Neuronal stem cell (in vitro differentiated cells): ENCODE measurements at regions not wholly inside any gene's neighbourhood (a gene's known extent, or its start where the extent isn't known, plus 50 kb on each side); places are given as distances from the start of the nearest gene placed in this dataset.

Experiments
- DNase-seq: peaks from one replicate; pipeline ENCODE4 v3.0.0-alpha.2; 2013; ENCODE audit warnings: low spot score
- H2AFZ ChIP-seq: one replicate; pipeline ENCODE4 v1.6.1; 2013; ENCODE audit warnings: mild to moderate bottlenecking, low read length, inconsistent platforms
- H2AK5ac ChIP-seq: 2 replicates; pipeline ENCODE4 v1.6.1; 2013; ENCODE audit warnings: low read depth, mild to moderate bottlenecking, inconsistent platforms, low read length, moderate library complexity, mixed read lengths
- H2BK120ac ChIP-seq: 2 replicates; pipeline ENCODE4 v1.6.1; 2013; ENCODE audit warnings: low read depth, mild to moderate bottlenecking, inconsistent platforms, low read length, moderate library complexity, mixed read lengths
- H2BK12ac ChIP-seq: one replicate; pipeline ENCODE4 v1.6.1; 2013; ENCODE audit warnings: low read length, inconsistent platforms
- H2BK15ac ChIP-seq: 2 replicates; pipeline ENCODE4 v1.6.1; 2013; ENCODE audit warnings: mild to moderate bottlenecking, low read length, inconsistent platforms, mixed read lengths
- H2BK5ac ChIP-seq: one replicate; pipeline ENCODE4 v1.6.1; 2013; ENCODE audit warnings: inconsistent platforms, mild to moderate bottlenecking, low read length, moderate library complexity
- H3K14ac ChIP-seq: one replicate; pipeline ENCODE4 v1.6.1; 2013; ENCODE audit warnings: low read length, inconsistent platforms
- H3K18ac ChIP-seq: 2 replicates; pipeline ENCODE4 v1.6.1; 2013; ENCODE audit warnings: low read length, inconsistent platforms
- H3K23ac ChIP-seq: 2 replicates; pipeline ENCODE4 v1.6.1; 2013; ENCODE audit warnings: low read depth, mild to moderate bottlenecking, mixed read lengths, low read length, inconsistent platforms; ENCODE audit not compliant: poor library complexity
- H3K27ac ChIP-seq: replicated peaks from 3 replicates; pipeline ENCODE4 v1.5.1; 2013; ENCODE audit warnings: low read length, inconsistent platforms
- H3K27me3 ChIP-seq, 3 experiments: 2 replicates each; pipeline ENCODE4 v1.6.1; 2013; ENCODE audit warnings: low read length in 3 of 3, mild to moderate bottlenecking in 2 of 3, inconsistent platforms in 1 of 3, low read depth in 1 of 3, mixed read lengths in 1 of 3, moderate library complexity in 1 of 3; ENCODE audit not compliant: control insufficient read depth in 3 of 3, insufficient read depth in 3 of 3
- H3K36me3 ChIP-seq, 2 donors: replicated peaks in 1 of 2; 2 replicates each; pipeline ENCODE4 v1.6.1; 2013; ENCODE audit warnings: low read length in 2 of 2; ENCODE audit not compliant: control insufficient read depth in 2 of 2, insufficient read depth in 2 of 2
- H3K4ac ChIP-seq: 2 replicates; pipeline ENCODE4 v1.6.1; 2013; ENCODE audit warnings: inconsistent platforms, mild to moderate bottlenecking, low read length, moderate library complexity
- H3K4me1 ChIP-seq, 2 donors: 1 replicate in 1 of 2; 2 replicates in 1 of 2; pipeline ENCODE4 v1.6.1; 2013; ENCODE audit warnings: low read length in 2 of 2, low read depth in 1 of 2; ENCODE audit not compliant: control insufficient read depth in 2 of 2, insufficient read depth in 1 of 2
- H3K4me2 ChIP-seq: one replicate; pipeline ENCODE4 v1.6.1; 2013; ENCODE audit warnings: mild to moderate bottlenecking, low read length, inconsistent platforms; ENCODE audit not compliant: insufficient read depth, poor library complexity, severe bottlenecking
- H3K4me3 ChIP-seq, 2 donors: 2 replicates each; pipeline ENCODE4 v1.5.1; 2013; ENCODE audit warnings: low read length in 2 of 2, mild to moderate bottlenecking in 2 of 2, inconsistent platforms in 1 of 2, moderate library complexity in 1 of 2
- H3K79me1 ChIP-seq: one replicate; pipeline ENCODE4 v1.6.1; 2013; ENCODE audit warnings: low read depth, mild to moderate bottlenecking, inconsistent platforms, low read length, moderate library complexity
- H3K9ac ChIP-seq: one replicate; pipeline ENCODE4 v1.6.1; 2013; ENCODE audit warnings: mild to moderate bottlenecking, low read depth, low read length, inconsistent platforms; ENCODE audit not compliant: poor library complexity
- H3K9me3 ChIP-seq, 2 donors: replicated peaks in 1 of 2; 2 replicates each; pipeline versions ENCODE3 to v1.6.1; 2013; ENCODE audit warnings: low read length in 2 of 2, mild to moderate bottlenecking in 2 of 2, inconsistent platforms in 1 of 2, low read depth in 1 of 2, mixed read lengths in 1 of 2, moderate library complexity in 1 of 2; ENCODE audit not compliant: control insufficient read depth in 2 of 2, insufficient read depth in 1 of 2
- H4K8ac ChIP-seq: one replicate; pipeline ENCODE4 v1.6.1; 2013; ENCODE audit warnings: low read depth, mild to moderate bottlenecking, inconsistent platforms, low read length, moderate library complexity
- H4K91ac ChIP-seq: one replicate; pipeline ENCODE4 v1.6.1; 2013; ENCODE audit warnings: low read length, low read depth, mild to moderate bottlenecking, inconsistent platforms; ENCODE audit not compliant: poor library complexity
- WGBS, 2 donors: extraction: QIAGEN DNeasy Blood & Tissue Kit; methylation state at CpG; one replicate each; pipeline ENCODE4 v1.1.7; 2013; ENCODE audit warnings: missing lambda C conversion rate in 2 of 2, mixed read lengths in 1 of 2; ENCODE audit not compliant: insufficient read length in 2 of 2, insufficient replicate concordance in 1 of 2; ENCODE audit errors: extremely low coverage in 2 of 2; 5-methylcytosine and 5-hydroxymethylcytosine counted together

GRCh38 chr4:148823419-148823769 is 381.2 kb upstream of the NR3C2 start:
- H2AFZ ChIP-seq: no peak overlapping the region
- no peak overlapping the region for H3K9ac ChIP-seq
- H2BK12ac ChIP-seq: no peak overlapping the region
- no peak overlapping the region for H2BK5ac ChIP-seq
- no peak overlapping the region for H2AK5ac ChIP-seq
- H3K4me2 ChIP-seq: no peak overlapping the region
- H3K23ac ChIP-seq: no peak overlapping the region
- H3K4ac ChIP-seq: no peak overlapping the region
- H3K18ac ChIP-seq: no peak overlapping the region
- no peak overlapping the region for H3K14ac ChIP-seq
- H4K91ac ChIP-seq: no peak overlapping the region
- H3K4me3 ChIP-seq: no peak overlapping the region
- DNase-seq: no peak
- no peaks in the 10 kb centered on the region for H3K4me1 ChIP-seq
- H2BK15ac ChIP-seq: no peak overlapping the region
- no peaks in the 10 kb centered on the region for H3K36me3 ChIP-seq
- no CpG with 5 or more reads among the region's 2 CpGs for WGBS, 2 donors
- no peaks in the 10 kb centered on the region for H3K79me1 ChIP-seq
- no peak overlapping the region for H2BK120ac ChIP-seq
- no peak overlapping the region for H3K27ac ChIP-seq
- no peaks in the 10 kb centered on the region for H3K9me3 ChIP-seq
- H4K8ac ChIP-seq: no peak overlapping the region
- no peaks in the 10 kb centered on the region for H3K27me3 ChIP-seq

GRCh38 chr4:148822572-148823418 is 380.6 kb upstream of the NR3C2 start:
- no CpG with 5 or more reads among the region's 5 CpGs for WGBS, 2 donors
- Histone ChIP-seq H3K23ac (no peak overlapping the region), H2BK12ac (no peak overlapping the region), H3K9me3 (no peaks in the 10 kb centered on the region), H2BK15ac (no peak overlapping the region), H2BK120ac (no peak overlapping the region), H2AK5ac (no peak overlapping the region), H3K9ac (no peak overlapping the region), H3K79me1 (no peaks in the 10 kb centered on the region), H3K4me2 (no peak overlapping the region), H4K8ac (no peak overlapping the region), H3K4ac (no peak overlapping the region), H3K14ac (no peak overlapping the region), H2AFZ (no peak overlapping the region), H3K27ac (no peak overlapping the region), H3K4me3 (no peak overlapping the region), H3K36me3 (no peaks in the 10 kb centered on the region), H2BK5ac (no peak overlapping the region), H4K91ac (no peak overlapping the region), H3K18ac (no peak overlapping the region), H3K27me3 (no peaks in the 10 kb centered on the region), H3K4me1 (no peaks in the 10 kb centered on the region)
- no peak for DNase-seq

GRCh38 chr4:148814030-148814429 is 371.8 kb upstream of the NR3C2 start:
- no peak overlapping the region for H4K8ac ChIP-seq
- H2BK120ac ChIP-seq: no peak overlapping the region
- no peak for DNase-seq
- H3K4ac ChIP-seq: no peak overlapping the region
- no peaks in the 10 kb centered on the region for H3K4me1 ChIP-seq
- no peak overlapping the region for H3K9ac ChIP-seq
- H3K27me3 ChIP-seq: no peaks in the 10 kb centered on the region
- no peak overlapping the region for H3K18ac ChIP-seq
- H3K14ac ChIP-seq: no peak overlapping the region
- no peak overlapping the region for H4K91ac ChIP-seq
- H2BK5ac ChIP-seq: no peak overlapping the region
- no peak overlapping the region for H3K27ac ChIP-seq
- H2AK5ac ChIP-seq: no peak overlapping the region
- H3K9me3 ChIP-seq: no peaks in the 10 kb centered on the region
- no peak overlapping the region for H3K4me3 ChIP-seq
- no peak overlapping the region for H2AFZ ChIP-seq
- H3K4me2 ChIP-seq: no peak overlapping the region
- H2BK15ac ChIP-seq: no peak overlapping the region
- WGBS, 2 donors: no CpG with 5 or more reads among the region's 1 CpG
- H2BK12ac ChIP-seq: no peak overlapping the region
- no peaks in the 10 kb centered on the region for H3K79me1 ChIP-seq
- H3K36me3 ChIP-seq: no peaks in the 10 kb centered on the region
- no peak overlapping the region for H3K23ac ChIP-seq

GRCh38 chr4:148813289-148813688 is 371.1 kb upstream of the NR3C2 start:
- Histone ChIP-seq H3K23ac (no peak overlapping the region), H3K27ac (no peak overlapping the region)

More at GRCh38 chr4:148813289-148813688, 371.1 kb upstream of the NR3C2 start:
- Histone ChIP-seq H2BK12ac (no peak overlapping the region), H2BK5ac (no peak overlapping the region), H2BK120ac (no peak overlapping the region), H3K4me2 (no peak overlapping the region), H3K14ac (no peak overlapping the region), H3K9me3 (no peaks in the 10 kb centered on the region), H3K4me3 (no peak overlapping the region), H2BK15ac (no peak overlapping the region), H3K79me1 (no peaks in the 10 kb centered on the region), H3K4me1 (no peaks in the 10 kb centered on the region), H3K18ac (no peak overlapping the region), H3K4ac (no peak overlapping the region), H2AFZ (no peak overlapping the region), H4K91ac (no peak overlapping the region), H4K8ac (no peak overlapping the region), H2AK5ac (no peak overlapping the region), H3K27me3 (no peaks in the 10 kb centered on the region), H3K36me3 (no peaks in the 10 kb centered on the region), H3K9ac (no peak overlapping the region)
- DNase-seq: no peak
